ENCODE measurements at regions not wholly inside any gene's neighbourhood (a gene's known extent, or its start where the extent isn't known, plus 50 kb on each side); places are given as distances from the start of the nearest gene placed in this dataset.

DNA sequence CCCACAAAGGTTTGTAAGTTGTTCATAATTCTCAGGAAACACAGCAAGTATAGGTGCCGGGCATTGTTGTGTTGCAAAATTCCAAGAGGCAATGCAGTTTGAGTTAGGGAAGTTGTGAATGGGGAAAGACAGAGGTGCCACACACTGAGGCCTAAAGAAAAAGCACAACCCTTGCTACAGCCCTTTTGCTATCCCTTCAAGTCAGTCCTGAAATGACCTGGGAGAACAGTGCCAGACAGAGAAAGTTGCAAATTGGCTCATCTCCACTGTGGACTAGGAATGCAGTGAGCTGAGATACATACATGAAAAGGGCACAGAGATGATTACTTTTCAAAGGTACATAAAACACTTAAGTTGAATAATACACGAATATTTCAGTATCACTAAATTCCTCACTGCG, 213.3 kb upstream of the TMTC1 start:
- H3K4me1 Mint-ChIP-seq = no peaks in the 10 kb centered on the region
- H3K27me3 Mint-ChIP-seq = no peaks in the 10 kb centered on the region
- no peaks in the 10 kb centered on the region for H3K9me3 Mint-ChIP-seq

DNA sequence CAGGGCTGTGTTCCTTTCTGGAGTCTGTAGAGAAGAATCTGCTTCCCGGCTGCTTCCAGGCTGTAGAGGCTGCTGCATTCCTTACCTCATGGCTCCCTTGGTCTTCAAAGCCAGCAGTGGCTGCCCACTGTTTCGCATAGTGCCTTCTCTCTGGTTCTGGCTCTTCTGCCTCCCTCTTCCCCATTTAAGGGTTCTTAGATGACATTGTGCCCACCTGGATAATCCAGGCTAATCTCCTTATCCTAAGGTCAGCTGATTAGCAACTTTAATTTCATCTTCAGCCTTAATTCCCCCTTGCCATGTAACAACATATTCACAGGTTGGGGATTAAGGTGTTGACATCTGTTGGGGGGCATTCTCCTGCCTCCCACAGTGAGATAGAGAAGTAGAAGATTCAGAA, 208.6 kb upstream of the TMTC1 start:
- DNase-seq (ENCODE audit: low spot score in 2 of 2) (no peak), ATAC-seq (replicated peaks; ENCODE audit: extremely low read depth, poor library complexity, severe bottlenecking) (no peak)
- Mint-ChIP-seq H3K4me3 (no peak overlapping the region), H3K36me3 (ENCODE audit: insufficient read depth) (peaks cover 3% of the 10 kb centered on the region), H3K27me3 (no peaks in the 10 kb centered on the region), H3K27ac (ENCODE audit: low read depth) (no peak overlapping the region), H3K4me1 (no peaks in the 10 kb centered on the region), H3K9me3 (peaks cover 6% of the 10 kb centered on the region)

More for the DNA sequence above, 213.3 kb upstream of the TMTC1 start:
- DNase-seq (ENCODE audit: low spot score in 2 of 2) (no peak), ATAC-seq (replicated peaks; ENCODE audit: extremely low read depth, poor library complexity, severe bottlenecking) (no peak)
- no peak overlapping the region for H3K27ac Mint-ChIP-seq (ENCODE audit: low read depth)
- H3K4me3 Mint-ChIP-seq = no peak overlapping the region
- no peaks in the 10 kb centered on the region for H3K36me3 Mint-ChIP-seq (ENCODE audit: insufficient read depth)

DNA sequence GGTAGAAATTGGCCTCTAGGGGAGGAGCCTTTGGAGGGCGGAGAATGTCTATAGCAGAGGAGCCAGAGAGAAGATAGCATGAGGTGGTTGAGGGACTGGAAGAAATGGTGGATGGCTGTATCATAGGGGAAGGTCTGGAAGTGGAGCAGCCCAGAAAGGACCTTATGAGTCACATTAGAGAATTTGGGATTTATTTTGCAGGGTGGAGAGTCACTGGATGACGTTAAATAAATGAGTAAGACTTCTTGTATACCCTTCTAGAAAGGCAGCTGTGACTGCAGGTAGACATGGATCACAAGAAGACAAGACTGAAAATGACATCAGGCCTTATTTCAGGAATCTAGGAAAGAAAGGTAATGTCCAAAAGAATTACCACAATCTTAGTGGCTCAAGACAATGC, 208.2 kb upstream of the TMTC1 start:
- H3K9me3 Mint-ChIP-seq = peaks cover 6% of the 10 kb centered on the region
- H3K36me3 Mint-ChIP-seq (ENCODE audit: insufficient read depth) = peaks cover 3% of the 10 kb centered on the region
- no peaks in the 10 kb centered on the region for H3K27me3 Mint-ChIP-seq
- ATAC-seq (replicated peaks; ENCODE audit: extremely low read depth, poor library complexity, severe bottlenecking) = no peak
- no peaks in the 10 kb centered on the region for H3K4me1 Mint-ChIP-seq
- DNase-seq (ENCODE audit: low spot score in 2 of 2) = no peak
- no peak overlapping the region for H3K4me3 Mint-ChIP-seq
- no peak overlapping the region for H3K27ac Mint-ChIP-seq (ENCODE audit: low read depth)

DNA sequence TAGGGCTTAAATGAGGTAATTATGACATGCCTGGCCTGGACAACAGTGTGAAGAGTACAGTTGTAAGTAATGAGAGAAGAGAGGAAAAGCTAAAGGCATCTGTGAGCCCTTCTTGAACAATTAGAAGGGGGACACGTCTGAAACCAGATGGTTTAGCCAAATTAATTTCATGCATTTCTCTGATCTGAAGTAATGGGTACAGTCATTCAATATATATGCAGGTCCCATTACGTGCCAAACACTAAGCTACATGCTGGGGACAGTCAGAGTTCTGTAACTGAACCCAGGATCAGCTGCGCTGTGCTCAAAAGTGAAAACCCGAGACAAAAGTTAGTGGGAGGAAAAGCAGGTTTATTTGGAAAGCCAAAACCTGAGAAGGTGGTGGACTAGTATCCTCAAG, 207.2 kb upstream of the TMTC1 start:
- Mint-ChIP-seq H3K4me1 (no peaks in the 10 kb centered on the region), H3K9me3 (peaks cover 6% of the 10 kb centered on the region), H3K27ac (ENCODE audit: low read depth) (no peak overlapping the region), H3K4me3 (no peak overlapping the region), H3K36me3 (ENCODE audit: insufficient read depth) (peaks cover 3% of the 10 kb centered on the region), H3K27me3 (no peaks in the 10 kb centered on the region)
- no peak for ATAC-seq (replicated peaks; ENCODE audit: extremely low read depth, poor library complexity, severe bottlenecking)
- no peak for DNase-seq (ENCODE audit: low spot score in 2 of 2)

DNA sequence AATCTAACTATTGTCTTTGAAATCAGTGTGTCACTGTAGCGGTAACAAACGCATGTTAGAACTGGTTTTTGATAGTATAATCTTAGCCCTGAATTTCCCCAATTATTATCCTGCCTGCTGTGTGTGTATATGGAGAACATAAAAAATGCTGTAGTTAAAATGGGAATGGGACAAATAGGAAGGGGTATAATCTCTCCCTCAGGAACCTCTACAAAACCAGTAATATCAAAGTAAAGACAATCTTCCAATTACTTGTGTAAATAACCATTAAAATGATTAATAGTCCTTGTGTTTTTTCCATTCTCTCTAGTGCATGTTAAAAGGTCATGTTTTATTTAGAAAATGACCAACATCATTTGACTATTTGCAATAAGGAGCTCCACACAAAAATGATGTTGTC, 200.1 kb upstream of the TMTC1 start:
- no peak for DNase-seq (ENCODE audit: low spot score in 2 of 2)
- Mint-ChIP-seq H3K27ac (ENCODE audit: low read depth) (no peak overlapping the region), H3K4me1 (no peaks in the 10 kb centered on the region), H3K9me3 (no peaks in the 10 kb centered on the region), H3K4me3 (no peak overlapping the region), H3K27me3 (no peaks in the 10 kb centered on the region), H3K36me3 (ENCODE audit: insufficient read depth) (no peaks in the 10 kb centered on the region)
- no peak for ATAC-seq (replicated peaks; ENCODE audit: extremely low read depth, poor library complexity, severe bottlenecking)

DNA sequence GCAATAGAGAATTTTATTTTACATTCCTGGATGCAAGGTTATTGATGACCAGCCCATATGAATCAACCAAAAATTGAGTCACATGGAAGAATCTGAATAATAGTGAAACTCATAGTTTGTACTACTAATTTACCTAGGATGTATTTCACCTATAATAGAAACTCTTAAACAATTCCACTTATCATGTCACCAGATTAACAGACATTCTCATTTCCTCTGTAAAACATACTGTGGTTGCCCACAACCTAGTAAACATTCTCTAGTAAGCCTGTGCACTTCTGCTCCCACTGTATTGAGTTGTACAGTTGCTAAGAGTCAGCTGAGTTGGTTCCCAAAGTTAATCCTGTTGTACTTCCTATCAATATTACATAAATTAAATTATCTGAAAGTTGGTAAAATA, 196.6 kb upstream of the TMTC1 start:
- ATAC-seq (replicated peaks; ENCODE audit: extremely low read depth, poor library complexity, severe bottlenecking) (no peak), DNase-seq (ENCODE audit: low spot score in 2 of 2) (no peak)
- H3K4me3 Mint-ChIP-seq = no peak overlapping the region
- H3K27me3 Mint-ChIP-seq = no peaks in the 10 kb centered on the region
- H3K36me3 Mint-ChIP-seq (ENCODE audit: insufficient read depth) = no peaks in the 10 kb centered on the region
- no peaks in the 10 kb centered on the region for H3K4me1 Mint-ChIP-seq
- peaks cover 3% of the 10 kb centered on the region for H3K9me3 Mint-ChIP-seq
- no peak overlapping the region for H3K27ac Mint-ChIP-seq (ENCODE audit: low read depth)

DNA sequence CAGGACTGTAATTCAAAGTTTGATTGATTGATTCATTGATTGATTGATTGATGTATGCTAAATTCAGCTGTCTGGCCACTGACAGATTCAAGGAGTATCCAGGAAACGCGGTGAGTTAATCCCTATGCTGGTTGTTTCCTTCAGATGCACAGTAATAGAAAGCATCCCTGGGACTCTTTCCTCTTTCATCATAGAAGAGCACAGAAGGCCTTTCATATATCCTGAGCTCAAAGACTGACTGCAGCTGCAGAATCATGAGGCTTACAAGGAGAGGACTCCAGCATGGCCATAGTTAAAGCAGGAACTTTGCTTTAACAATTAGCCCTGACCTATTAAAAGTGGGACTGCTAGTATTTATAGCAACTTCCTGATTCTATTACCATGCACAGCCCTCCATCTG, 187.7 kb upstream of the TMTC1 start:
- DNase-seq (ENCODE audit: low spot score in 2 of 2) (no peak), ATAC-seq (replicated peaks; ENCODE audit: extremely low read depth, poor library complexity, severe bottlenecking) (no peak)
- H3K36me3 Mint-ChIP-seq (ENCODE audit: insufficient read depth) = no peaks in the 10 kb centered on the region
- no peak overlapping the region for H3K27ac Mint-ChIP-seq (ENCODE audit: low read depth)
- no peaks in the 10 kb centered on the region for H3K9me3 Mint-ChIP-seq
- H3K4me3 Mint-ChIP-seq = no peak overlapping the region
- no peaks in the 10 kb centered on the region for H3K27me3 Mint-ChIP-seq
- H3K4me1 Mint-ChIP-seq = no peaks in the 10 kb centered on the region

DNA sequence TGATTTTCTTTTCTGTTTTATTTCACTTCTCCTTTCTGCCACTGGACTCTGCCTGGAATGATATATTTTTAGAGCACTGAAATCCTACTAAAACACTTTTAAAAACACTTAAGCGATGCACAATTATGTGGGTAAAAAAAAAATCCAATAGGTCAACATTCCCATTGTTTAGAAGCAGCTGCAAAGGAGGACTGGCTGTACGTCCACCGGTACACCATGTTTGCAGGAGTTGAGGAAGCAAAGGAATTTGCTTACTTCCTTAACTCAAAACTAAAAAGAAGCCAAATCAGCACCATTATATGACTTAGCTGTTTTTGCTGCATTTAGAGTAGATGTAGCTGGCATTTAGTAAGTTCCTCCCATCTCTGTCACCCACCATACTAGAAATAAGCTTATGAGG, 186.8 kb upstream of the TMTC1 start:
- no peaks in the 10 kb centered on the region for H3K4me1 Mint-ChIP-seq
- H3K27me3 Mint-ChIP-seq = no peaks in the 10 kb centered on the region
- ATAC-seq (replicated peaks; ENCODE audit: extremely low read depth, poor library complexity, severe bottlenecking) (no peak), DNase-seq (ENCODE audit: low spot score in 2 of 2) (no peak)
- no peaks in the 10 kb centered on the region for H3K36me3 Mint-ChIP-seq (ENCODE audit: insufficient read depth)
- no peaks in the 10 kb centered on the region for H3K9me3 Mint-ChIP-seq
- H3K27ac Mint-ChIP-seq (ENCODE audit: low read depth) = no peak overlapping the region
- H3K4me3 Mint-ChIP-seq = no peak overlapping the region

DNA sequence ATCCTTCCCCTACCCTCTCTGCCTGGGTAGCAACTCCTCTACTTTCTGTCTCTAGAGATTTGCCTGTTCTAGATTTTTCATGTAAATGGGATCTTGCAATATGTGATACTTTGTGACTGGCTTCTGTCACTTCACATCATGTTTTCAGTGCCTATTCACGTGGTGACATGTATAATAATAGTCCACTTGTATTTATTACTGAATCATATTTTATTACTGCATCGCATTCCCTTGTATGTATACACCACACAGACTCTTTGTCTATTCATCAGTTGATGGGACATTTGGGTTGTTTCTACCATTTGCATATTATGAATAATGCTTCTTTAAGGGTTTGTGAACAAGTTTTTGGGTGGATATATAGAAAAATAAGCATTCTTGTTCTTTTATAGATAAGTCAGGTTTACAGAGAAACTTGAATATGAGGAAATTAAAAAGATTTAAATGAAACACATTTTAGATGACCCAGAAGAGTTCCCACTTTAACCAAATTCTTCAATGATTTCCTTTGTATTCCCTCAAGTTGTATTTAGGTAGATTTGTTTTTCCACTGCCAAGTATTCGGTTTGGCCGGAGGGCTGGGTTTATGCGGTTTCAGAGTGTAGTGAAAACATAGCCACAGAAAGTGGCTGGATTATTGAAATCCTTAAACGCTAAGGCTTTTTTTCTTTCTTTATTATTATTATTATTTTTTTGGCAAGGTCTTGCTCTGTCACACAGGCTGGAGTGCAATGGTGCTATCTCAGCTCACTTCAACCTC, 178.7 kb upstream of the TMTC1 start:
- peaks cover 3% of the 10 kb centered on the region for H3K36me3 Mint-ChIP-seq (ENCODE audit: insufficient read depth)
- no peak overlapping the region for H3K27ac Mint-ChIP-seq (ENCODE audit: low read depth)
- H3K4me3 Mint-ChIP-seq = no peak overlapping the region
- no peaks in the 10 kb centered on the region for H3K27me3 Mint-ChIP-seq
- peaks cover 9% of the 10 kb centered on the region for H3K9me3 Mint-ChIP-seq
- H3K4me1 Mint-ChIP-seq = no peaks in the 10 kb centered on the region
- DNase-seq (ENCODE audit: low spot score in 2 of 2) = no peak
- no peak for ATAC-seq (replicated peaks; ENCODE audit: extremely low read depth, poor library complexity, severe bottlenecking)

DNA sequence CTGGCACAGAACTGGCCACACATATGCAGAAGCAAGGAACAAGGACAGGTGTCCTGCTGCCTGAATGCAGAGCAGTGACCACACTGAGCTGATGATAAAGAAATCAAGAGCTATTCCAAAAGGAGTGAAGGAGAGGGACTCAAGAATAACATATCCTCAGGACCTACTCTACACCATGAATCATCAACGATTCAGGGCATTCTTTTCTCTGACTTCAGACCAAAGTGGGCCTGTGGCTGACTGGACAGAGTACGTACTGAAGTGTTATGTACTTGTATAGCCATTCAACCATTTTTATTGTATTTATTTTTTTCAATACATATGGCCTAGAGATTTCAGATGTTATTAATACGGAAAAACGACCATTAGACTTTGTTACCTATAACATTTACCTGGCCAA, 177.5 kb upstream of the TMTC1 start:
- ATAC-seq (replicated peaks; ENCODE audit: extremely low read depth, poor library complexity, severe bottlenecking) = no peak
- Mint-ChIP-seq H3K4me1 (no peaks in the 10 kb centered on the region), H3K27ac (ENCODE audit: low read depth) (no peak overlapping the region), H3K27me3 (no peaks in the 10 kb centered on the region), H3K36me3 (ENCODE audit: insufficient read depth) (peaks cover 3% of the 10 kb centered on the region), H3K4me3 (no peak overlapping the region), H3K9me3 (peaks cover 9% of the 10 kb centered on the region)
- no peak for DNase-seq (ENCODE audit: low spot score in 2 of 2)

DNA sequence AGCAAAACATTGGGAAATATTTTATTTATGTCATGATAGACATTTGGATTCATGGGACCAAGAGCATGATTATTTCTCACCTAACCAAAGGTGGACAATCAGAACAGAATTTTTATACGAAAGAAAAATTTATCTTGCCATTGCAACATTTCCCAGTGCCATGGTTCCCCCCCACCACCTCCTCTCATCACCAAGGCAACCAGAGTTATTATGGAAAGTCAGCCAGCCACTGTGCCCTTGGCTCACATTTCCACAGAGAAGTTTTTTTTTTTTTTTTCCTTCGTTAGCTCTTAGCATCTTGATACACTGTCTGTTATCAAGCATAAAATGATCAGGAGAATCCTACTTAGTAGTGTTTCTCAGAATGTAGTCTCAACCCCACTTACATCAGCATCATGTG, 176.4 kb upstream of the TMTC1 start:
- Mint-ChIP-seq H3K27ac (ENCODE audit: low read depth) (no peak overlapping the region), H3K4me3 (no peak overlapping the region), H3K4me1 (no peaks in the 10 kb centered on the region), H3K36me3 (ENCODE audit: insufficient read depth) (peaks cover 3% of the 10 kb centered on the region), H3K9me3 (peaks cover 9% of the 10 kb centered on the region), H3K27me3 (no peaks in the 10 kb centered on the region)
- no peak for ATAC-seq (replicated peaks; ENCODE audit: extremely low read depth, poor library complexity, severe bottlenecking)
- DNase-seq (ENCODE audit: low spot score in 2 of 2) = no peak

DNA sequence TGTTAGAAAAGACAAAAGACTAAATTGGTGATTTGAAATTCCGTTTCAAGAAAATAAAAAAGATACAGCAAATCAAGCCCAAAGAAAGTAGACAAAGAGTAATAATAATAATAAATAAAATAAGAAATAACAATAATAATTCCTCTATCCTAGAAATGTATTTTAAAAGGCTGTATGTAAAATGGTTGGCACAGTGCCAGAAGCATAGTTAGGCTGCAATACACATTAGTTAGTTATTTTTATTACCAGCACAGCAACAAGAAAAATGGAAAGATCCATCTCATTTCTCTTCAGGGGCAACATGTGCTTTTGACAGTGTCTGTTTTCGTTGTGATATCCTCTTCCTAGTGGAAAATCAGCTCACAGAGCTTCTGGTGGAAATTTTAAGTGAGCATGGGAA, 174.1 kb upstream of the TMTC1 start:
- Mint-ChIP-seq H3K27ac (ENCODE audit: low read depth) (no peak overlapping the region), H3K27me3 (no peaks in the 10 kb centered on the region)
- no peak for DNase-seq (ENCODE audit: low spot score in 2 of 2)

DNA sequence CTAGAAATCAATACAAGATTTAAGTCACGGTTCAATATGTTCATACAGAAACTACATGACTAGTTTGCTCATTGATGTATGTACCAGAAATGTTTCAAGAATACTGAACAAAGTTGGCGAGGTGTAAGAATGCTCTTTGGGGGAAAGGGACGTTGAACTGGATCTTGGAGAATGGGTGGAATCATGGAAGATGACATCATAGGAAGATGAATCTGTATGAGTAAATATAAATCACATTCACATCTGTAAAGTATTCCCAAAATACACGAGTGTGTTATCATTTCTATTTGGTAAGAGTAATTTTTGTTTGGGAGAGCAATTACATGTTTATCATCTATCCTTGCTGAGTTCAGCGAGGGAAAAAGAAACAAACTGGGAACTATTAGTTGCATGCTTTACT, 162.2 kb upstream of the TMTC1 start:
- H3K9me3 Mint-ChIP-seq = peaks cover 3% of the 10 kb centered on the region
- no peak overlapping the region for H3K27ac Mint-ChIP-seq (ENCODE audit: low read depth)
- no peak for ATAC-seq (replicated peaks; ENCODE audit: extremely low read depth, poor library complexity, severe bottlenecking)
- no peaks in the 10 kb centered on the region for H3K4me1 Mint-ChIP-seq
- H3K27me3 Mint-ChIP-seq = no peaks in the 10 kb centered on the region
- H3K4me3 Mint-ChIP-seq = no peak overlapping the region
- no peak for DNase-seq (ENCODE audit: low spot score in 2 of 2)
- no peaks in the 10 kb centered on the region for H3K36me3 Mint-ChIP-seq (ENCODE audit: insufficient read depth)

More for the DNA sequence above, 174.1 kb upstream of the TMTC1 start:
- H3K9me3 Mint-ChIP-seq = no peaks in the 10 kb centered on the region
- no peak overlapping the region for H3K4me3 Mint-ChIP-seq
- ATAC-seq (replicated peaks; ENCODE audit: extremely low read depth, poor library complexity, severe bottlenecking) = no peak
- H3K36me3 Mint-ChIP-seq (ENCODE audit: insufficient read depth) = no peaks in the 10 kb centered on the region
- no peaks in the 10 kb centered on the region for H3K4me1 Mint-ChIP-seq
